SU-DHL-6 (cell line): ENCODE measurements at regions not wholly inside any gene's neighbourhood (a gene's known extent, or its start where the extent isn't known, plus 50 kb on each side); places are given as distances from the start of the nearest gene placed in this dataset.

ENCODE experiments used
- CTCF ChIP-seq: fragments of 200-600 bp; sonication (generic); IDR thresholded peaks from one replicate; pipeline ENCODE4 v1.5.1; 2017; ENCODE audit warnings: antibody characterized with exemption, mild to moderate bottlenecking, low read length, moderate library complexity; ENCODE audit not compliant: insufficient read depth, poor library complexity, severe bottlenecking
- EZH2phosphoT487 ChIP-seq: fragments of 200-600 bp; sonication (generic), shearing (Covaris generic); conservative IDR thresholded peaks from 2 replicates; pipeline ENCODE4 v1.6.1; 2018; ENCODE audit warnings: mild to moderate bottlenecking, antibody characterized with exemption, low read length, moderate library complexity, mixed read lengths

- TF ChIP-seq CTCF (no peak), EZH2phosphoT487 (no peak)
These were observed 123.0 kb downstream of the HTR1B start for GRCh38 chr6:77340331-77340730.
